HG03432 (cell line): ENCODE measurements at regions not wholly inside any gene's neighbourhood (a gene's known extent, or its start where the extent isn't known, plus 50 kb on each side); places are given as distances from the start of the nearest gene placed in this dataset.

Source experiments
- ATAC-seq: cut with Tn5 transposase; IDR thresholded peaks from one replicate; pipeline ENCODE4 v1.9.1; 2021; ENCODE audit warnings: mild to moderate bottlenecking, moderate library complexity; ENCODE audit not compliant: unreplicated experiment

DNA sequence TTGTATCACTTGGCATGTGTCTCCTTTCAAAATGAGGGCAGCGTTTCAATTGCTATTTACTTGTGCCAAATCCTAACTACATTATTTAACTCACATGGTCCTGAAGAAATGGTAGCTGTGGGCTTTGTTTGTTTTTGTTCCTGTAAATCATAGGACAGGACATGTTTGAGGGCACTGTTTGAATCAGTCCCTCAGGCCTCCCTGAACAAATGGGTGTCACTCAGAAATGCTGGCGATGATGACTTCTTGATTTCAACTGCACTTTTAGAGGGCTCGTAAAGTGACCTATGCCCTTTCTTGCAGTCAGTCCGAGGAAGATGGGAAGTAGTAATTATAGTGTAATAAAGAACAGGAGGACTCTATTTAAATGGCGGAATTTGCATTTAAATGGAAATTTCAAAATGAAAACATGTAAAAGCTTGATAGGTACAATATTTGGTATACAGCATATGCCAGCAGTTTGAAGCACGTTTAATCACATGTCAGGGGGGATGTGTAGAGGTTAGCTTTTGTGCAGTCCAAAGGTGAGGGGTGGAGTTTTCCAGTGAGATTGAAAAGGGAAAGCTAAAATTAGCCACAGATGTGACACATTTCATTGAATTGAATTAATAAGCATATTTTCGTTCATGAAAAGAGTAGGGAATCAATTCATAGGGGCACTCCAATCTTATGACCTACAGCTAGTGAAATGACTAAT lies 1958.7 kb upstream of the IGFBP7 start:
- no peak for ATAC-seq

- no peak for ATAC-seq
Measured at GRCh38 chr4:59086410-59086809, 1976.2 kb upstream of the IGFBP7 start.

GRCh38 chr4:59091146-59092142 lies 1981.3 kb upstream of the IGFBP7 start:
- no peak for ATAC-seq

GRCh38 chr4:59094505-59094904 lies 1984.3 kb upstream of the IGFBP7 start:
- no peak for ATAC-seq

DNA sequence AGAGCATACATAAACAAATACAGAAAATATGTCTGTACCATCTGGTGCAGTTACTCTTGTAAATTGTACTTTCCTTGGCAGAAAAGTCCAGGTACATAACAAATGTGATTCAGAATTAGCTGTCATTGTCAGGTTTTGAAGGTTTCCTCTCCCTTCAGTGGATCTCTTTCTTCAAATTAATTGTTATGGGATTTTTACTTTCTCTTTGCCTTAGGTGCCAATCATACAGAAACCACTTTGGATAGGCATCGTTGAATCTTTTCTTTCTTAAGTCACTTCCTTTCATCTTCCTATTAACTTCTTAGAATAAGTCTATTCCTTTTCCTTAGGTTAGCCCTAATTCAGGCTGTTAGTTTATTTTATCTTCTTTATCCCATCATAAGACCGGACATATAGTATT lies 1992.1 kb upstream of the IGFBP7 start:
- ATAC-seq = no peak

DNA sequence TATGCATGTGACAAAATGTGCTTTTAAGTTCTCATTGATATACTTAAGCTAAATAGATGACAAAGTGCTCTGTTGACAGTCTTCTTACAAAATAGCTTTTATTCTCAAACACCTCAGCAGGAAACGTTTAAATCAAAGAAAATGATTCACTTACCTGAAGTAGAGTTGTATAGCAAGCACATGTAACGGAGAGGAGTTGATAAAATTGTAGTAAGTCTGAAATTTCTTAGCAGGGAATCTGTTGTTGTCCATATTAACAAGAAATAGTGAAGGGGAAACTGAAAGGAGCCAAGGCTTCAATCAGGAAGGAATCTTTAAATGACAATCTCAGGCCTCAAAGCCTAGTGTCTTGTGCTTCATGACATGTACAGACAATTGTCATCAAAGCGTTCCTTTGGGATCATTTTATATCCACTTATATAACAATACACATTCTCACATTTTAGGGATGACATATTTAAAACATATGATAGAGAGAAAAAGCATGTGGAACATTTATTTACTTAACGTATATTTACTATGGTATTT lies 2010.2 kb upstream of the IGFBP7 start:
- no peak for ATAC-seq

DNA sequence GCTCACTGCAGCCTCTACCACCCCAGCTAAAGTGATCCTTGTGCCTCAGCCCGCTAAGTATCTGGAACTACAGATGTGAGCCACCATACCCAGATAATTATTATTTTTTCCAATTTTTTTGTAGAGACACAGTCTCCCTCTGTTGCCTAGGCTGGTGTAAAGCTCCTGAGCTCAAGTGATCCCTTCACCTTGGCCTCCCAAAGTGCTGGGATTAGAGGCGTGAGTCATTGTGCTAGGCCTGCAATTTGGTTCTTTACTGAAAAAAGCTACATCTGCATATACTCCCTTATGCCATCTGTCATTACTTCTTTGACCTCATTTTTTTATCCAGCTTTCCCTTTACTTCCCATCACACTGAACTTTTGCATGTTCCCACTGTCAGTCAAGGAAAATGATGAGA lies 2012.4 kb upstream of the IGFBP7 start:
- no peak for ATAC-seq

- no peak for ATAC-seq
Measured at GRCh38 chr4:59126159-59126558, 2016.0 kb upstream of the IGFBP7 start.

- no peak for ATAC-seq
Measured at GRCh38 chr4:59127006-59127405, 2016.8 kb upstream of the IGFBP7 start.

DNA sequence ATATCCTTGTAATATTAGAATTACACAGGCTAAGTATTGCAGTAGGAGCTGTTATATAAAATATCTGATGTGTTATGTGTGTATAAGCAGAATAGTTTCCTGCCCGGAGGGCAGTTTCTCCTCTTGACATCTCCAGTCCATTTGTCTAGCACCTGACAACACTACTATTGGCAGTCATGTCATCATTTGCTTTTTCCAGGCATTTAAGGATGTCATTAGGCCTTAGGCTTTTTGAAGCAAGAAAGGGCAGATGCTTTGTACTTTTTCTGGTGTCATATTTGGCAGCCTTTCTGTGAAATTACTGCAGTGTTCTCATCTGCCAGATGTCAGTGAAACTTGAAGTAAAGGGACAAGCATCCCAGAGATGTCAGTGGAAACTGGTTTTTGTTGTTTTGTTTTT lies 2017.6 kb upstream of the IGFBP7 start:
- no peak for ATAC-seq

- no peak for ATAC-seq
Measured at GRCh38 chr4:59135248-59135985, 2025.2 kb upstream of the IGFBP7 start.

DNA sequence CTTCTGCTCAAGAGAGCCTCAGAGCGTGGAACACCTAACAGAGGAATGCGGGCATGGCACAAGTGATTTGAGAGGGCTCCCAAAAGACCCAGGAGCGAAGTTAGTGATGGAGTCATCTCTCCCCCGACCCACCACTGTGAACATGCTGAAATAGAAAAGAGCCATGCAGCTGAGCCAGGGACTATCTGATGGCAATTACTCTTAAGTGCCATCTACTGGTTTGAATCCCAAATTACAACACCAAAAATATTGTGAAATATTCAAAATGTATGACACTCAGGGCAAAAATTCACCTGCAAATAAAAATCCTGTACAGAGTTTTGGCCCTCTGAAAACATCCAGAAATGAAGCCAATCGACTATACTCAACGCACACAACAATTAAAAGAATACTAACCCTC lies 2038.9 kb upstream of the ADGRL3 start:
- no peak for ATAC-seq

DNA sequence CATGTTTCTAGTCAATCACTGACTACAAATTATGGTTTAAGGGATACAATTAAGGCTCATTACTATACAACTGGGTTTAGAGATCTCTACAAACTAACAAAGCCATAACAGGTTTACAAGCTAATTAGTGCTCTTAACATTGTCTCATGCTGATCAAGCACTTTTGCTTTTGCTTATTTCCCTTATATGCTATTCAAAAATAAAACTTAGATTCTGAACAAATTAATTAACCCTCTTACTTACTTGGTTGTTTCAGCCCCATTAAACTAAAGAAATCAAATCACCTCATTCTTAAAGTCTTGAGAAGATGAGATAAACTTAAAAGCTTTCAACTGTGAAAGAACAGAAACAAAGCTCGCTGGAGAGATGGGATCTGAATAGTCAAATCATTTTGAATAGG lies 2024.5 kb upstream of the ADGRL3 start:
- no peak for ATAC-seq

GRCh38 chr4:59179372-59179771 lies 2020.8 kb upstream of the ADGRL3 start:
- no peak for ATAC-seq

GRCh38 chr4:59180161-59180560 lies 2020.0 kb upstream of the ADGRL3 start:
- no peak for ATAC-seq

DNA sequence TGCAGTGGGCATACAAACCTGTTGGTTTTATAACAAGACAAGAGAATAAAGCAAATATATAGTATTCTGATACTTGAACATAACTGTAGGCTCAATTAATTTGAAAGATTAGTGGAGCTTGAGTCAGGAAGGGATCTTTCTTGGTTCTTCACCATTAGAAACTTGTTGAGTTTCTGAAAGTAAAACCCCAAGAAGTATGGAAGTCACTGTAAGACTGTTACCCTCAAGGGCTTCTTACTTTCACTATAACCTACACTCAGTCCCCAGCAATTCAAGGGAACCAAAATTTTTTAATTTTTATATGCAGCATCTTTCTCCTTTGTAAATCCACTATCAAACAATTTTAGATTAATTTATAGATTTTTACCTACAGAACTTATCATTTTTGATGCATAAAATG lies 2019.2 kb upstream of the ADGRL3 start:
- no peak for ATAC-seq

GRCh38 chr4:59195839-59196238 lies 2004.3 kb upstream of the ADGRL3 start:
- ATAC-seq = no peak

- ATAC-seq = no peak
Measured at GRCh38 chr4:59200992-59201391, 1999.1 kb upstream of the ADGRL3 start.

DNA sequence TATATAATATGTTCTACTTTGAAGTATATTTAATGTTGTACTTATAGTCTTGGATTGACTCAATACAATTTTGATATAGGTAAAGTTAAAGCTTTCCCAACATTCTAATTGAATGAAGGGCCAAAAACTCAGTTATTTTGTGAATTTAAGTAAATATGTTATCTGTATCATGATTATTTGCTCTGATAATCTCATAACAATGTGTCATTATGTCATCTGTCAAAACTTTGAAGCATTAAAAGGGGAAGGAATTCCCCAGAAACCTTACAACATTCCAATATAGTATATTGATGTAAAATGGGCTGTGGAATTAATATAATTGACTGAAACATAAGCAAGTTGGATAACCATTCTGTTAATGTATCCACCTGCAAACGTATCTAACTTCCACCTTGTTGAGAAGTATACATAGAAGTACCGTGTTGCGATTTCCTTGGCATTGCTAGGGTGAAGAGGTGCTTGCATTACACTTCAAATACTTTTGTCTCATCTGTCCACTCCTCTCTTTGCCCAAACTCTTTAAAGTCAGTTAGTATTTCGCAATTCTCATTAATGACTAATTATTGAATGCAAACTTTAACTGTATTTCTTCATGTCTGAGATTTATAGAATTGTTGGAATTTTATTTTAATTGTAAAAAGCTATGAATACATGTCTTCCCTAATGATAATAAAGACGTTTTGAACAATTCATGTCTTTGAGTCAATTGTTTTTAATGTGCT lies 1982.1 kb upstream of the ADGRL3 start:
- no peak for ATAC-seq

- ATAC-seq = no peak
Measured at GRCh38 chr4:59222221-59222620, 1977.9 kb upstream of the ADGRL3 start.
